GM06990 (cell line): ENCODE measurements at regions not wholly inside any gene's neighbourhood (a gene's known extent, or its start where the extent isn't known, plus 50 kb on each side); places are given as distances from the start of the nearest gene placed in this dataset.

Experiments
- DNase-seq: peaks from one replicate; pipeline ENCODE4 v3.0.0-alpha.2; 2011; ENCODE audit not compliant: insufficient read length; ENCODE audit errors: extremely low read depth
- H3K27me3 ChIP-seq: replicated peaks from 2 replicates; pipeline ENCODE4 v1.6.0; 2011; ENCODE audit warnings: low read length; ENCODE audit not compliant: control insufficient read depth, insufficient read depth
- H3K36me3 ChIP-seq: 2 replicates; pipeline ENCODE4 v1.5.1; 2011; ENCODE audit warnings: low read length; ENCODE audit not compliant: control insufficient read depth, insufficient read depth
- H3K4me3 ChIP-seq: replicated peaks from 2 replicates; pipeline ENCODE4 v1.5.1; 2011; ENCODE audit warnings: low read depth, mild to moderate bottlenecking, control low read depth, low read length
- TF ChIP-seq, protein P1 (sequence below): IDR thresholded peaks from 2 replicates; pipeline ENCODE4 v1.5.1; 2011; ENCODE audit warnings: low read length, control low read depth, mild to moderate bottlenecking, inconsistent platforms; ENCODE audit not compliant: insufficient read depth, poor library complexity, severe bottlenecking

DNA sequence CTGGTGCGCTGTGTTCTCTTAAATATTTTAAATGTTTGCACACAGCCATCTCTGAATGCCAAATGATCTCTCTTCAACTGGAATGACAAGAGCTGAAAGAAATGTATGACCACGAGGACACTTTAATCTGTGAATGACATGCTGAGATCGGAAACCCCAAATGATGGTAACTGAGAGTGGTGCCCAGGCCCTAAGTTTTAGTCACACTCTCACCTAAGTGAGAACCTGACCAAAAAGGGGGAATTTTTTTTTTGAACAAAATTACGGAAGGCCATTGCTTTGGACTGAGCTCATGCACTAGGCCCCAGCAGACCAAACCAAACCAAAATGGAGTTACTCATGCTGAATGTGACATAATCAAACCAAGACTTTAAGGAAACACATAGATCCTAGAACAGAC, 167.1 kb upstream of the TUT7 start:
- Histone ChIP-seq H3K36me3 (no peaks in the 10 kb centered on the region), H3K4me3 (no peak overlapping the region), H3K27me3 (no peaks in the 10 kb centered on the region)
- no peak for DNase-seq
- TF ChIP-seq, protein P1, sequence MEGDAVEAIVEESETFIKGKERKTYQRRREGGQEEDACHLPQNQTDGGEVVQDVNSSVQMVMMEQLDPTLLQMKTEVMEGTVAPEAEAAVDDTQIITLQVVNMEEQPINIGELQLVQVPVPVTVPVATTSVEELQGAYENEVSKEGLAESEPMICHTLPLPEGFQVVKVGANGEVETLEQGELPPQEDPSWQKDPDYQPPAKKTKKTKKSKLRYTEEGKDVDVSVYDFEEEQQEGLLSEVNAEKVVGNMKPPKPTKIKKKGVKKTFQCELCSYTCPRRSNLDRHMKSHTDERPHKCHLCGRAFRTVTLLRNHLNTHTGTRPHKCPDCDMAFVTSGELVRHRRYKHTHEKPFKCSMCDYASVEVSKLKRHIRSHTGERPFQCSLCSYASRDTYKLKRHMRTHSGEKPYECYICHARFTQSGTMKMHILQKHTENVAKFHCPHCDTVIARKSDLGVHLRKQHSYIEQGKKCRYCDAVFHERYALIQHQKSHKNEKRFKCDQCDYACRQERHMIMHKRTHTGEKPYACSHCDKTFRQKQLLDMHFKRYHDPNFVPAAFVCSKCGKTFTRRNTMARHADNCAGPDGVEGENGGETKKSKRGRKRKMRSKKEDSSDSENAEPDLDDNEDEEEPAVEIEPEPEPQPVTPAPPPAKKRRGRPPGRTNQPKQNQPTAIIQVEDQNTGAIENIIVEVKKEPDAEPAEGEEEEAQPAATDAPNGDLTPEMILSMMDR: no peak

DNA sequence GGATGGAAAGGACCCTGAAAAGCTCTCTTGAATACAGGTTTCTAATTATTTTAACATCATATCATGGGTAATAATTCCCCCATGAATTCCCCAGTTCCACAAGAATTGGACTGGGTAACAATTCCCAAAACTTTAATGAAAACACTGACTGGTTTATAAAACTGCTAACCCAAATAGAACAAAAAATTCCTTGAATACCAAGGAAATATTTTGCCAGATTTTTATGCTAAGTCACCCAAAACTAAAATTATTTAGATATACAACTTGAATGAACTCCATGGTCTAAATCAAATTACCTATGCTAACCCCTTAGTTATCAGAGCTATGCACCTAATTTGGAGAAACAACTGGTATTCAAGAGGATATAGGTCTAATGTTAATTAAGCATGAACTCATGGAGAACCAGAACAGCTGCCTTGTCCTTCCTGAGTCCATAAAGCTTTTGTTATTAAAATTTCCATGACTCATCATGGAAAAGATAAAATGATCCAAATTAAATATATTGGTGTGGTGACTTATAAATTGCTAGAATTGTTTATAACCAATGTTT, 164.9 kb upstream of the TUT7 start:
- no peaks in the 10 kb centered on the region for H3K36me3 ChIP-seq
- H3K4me3 ChIP-seq: no peak overlapping the region
- TF ChIP-seq, protein P1: no peak
- no peaks in the 10 kb centered on the region for H3K27me3 ChIP-seq
- DNase-seq: no peak

DNA sequence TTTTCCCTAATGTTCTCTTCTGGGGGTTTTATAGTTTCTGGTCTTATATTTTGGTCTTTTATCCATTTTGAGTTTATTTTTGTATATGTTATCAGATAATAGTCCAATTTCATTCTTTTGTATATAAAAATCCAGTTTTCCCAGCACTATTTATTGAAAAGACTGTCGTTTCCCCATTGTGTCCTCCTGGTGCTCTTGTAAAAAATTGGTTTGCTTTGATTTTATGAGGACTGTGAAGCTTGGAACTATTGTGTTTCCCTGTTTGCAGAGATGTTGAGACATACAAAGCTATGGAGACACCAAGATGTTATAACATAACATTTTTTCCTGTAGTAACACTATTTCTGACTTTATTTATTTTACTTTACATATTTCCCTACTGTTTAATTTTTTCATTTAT, 163.3 kb upstream of the TUT7 start:
- no peak for DNase-seq
- TF ChIP-seq, protein P1: no peak
- Histone ChIP-seq H3K36me3 (no peaks in the 10 kb centered on the region), H3K4me3 (no peak overlapping the region), H3K27me3 (no peaks in the 10 kb centered on the region)

DNA sequence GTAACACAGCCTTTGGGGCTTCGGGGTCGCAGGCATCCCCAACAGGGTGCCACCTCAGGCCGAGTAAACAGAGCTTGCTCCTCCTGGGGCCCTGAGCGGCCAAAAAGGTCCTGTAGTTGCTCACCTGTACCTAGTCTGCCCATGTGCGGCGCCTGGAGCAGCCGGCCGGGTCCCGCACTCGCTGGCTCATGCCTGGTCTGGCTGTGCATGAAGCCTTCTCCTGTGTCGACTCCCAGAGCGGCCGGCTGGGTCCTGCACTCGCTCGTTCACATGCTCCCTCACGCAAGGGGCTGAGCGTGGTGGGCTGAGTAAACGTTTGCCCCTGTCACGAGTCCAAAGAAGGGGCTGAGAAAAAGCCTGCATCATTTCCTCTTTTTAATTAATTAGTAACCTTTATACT, 162.4 kb upstream of the TUT7 start:
- TF ChIP-seq, protein P1: no peak
- Histone ChIP-seq H3K4me3 (no peak overlapping the region), H3K27me3 (no peaks in the 10 kb centered on the region), H3K36me3 (no peaks in the 10 kb centered on the region)
- no peak for DNase-seq

DNA sequence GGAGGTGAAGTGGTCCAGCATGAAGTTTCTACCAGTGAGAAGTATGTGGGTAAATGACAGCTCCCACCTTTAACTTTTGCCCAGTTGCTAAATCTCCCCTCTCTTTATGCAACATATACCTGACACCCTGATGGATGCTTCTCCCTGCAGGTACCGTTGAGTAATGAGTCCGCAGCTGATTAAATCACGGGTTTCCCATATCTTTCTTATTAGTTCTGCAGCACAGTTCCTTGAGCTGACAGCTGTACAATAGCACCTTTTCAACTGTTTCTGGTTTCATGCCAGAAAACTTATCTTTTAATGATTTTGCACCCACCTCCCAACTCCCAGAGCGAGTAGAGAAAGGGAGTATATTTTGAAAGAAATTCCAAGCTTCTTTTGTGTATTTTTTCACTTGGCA, 161.0 kb upstream of the TUT7 start:
- Histone ChIP-seq H3K27me3 (no peaks in the 10 kb centered on the region), H3K4me3 (no peak overlapping the region), H3K36me3 (no peaks in the 10 kb centered on the region)
- TF ChIP-seq, protein P1: no peak
- DNase-seq: no peak

DNA sequence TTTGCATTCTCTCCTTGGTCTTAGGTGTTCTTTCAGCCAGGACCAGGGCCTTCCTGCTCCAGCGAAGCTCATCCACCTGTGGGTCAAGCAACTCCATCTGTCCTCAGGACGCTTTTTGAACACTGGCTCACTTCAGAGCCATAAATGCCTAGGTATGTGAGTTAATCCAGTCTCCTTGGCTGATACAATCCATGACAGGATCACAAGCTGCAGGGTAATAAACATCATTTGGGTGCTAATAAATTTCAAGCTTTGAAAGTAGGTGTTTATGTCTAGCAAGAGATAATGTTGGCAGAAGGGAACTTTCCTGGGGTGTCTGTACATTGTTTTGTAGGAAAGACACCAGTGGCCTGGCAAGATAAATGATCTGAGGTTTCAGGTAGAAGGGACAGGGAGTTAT, 159.2 kb upstream of the TUT7 start:
- no peak for DNase-seq
- TF ChIP-seq, protein P1: no peak
- no peaks in the 10 kb centered on the region for H3K27me3 ChIP-seq
- H3K36me3 ChIP-seq: no peaks in the 10 kb centered on the region
- H3K4me3 ChIP-seq: no peak overlapping the region
